ENCODE measurements at regions not wholly inside any gene's neighbourhood (a gene's known extent, or its start where the extent isn't known, plus 50 kb on each side); places are given as distances from the start of the nearest gene placed in this dataset.
"Not testable (repeated sequence)": the region's sequence is repeated elsewhere in the genome, so short reads cannot be mapped to it uniquely, and the experiment has no call there.

GRCh38 chr2:180291552-180292421 is 284.7 kb upstream of the CWC22 start:
- DNase-seq (ENCODE audit: low read depth) = no peak

- DNase-seq (ENCODE audit: low read depth) = peak; percentile 47
These were observed 284.0 kb upstream of the CWC22 start for GRCh38 chr2:180291060-180291459.

- DNase-seq (ENCODE audit: low read depth) = no peak
These were observed 282.5 kb upstream of the CWC22 start for GRCh38 chr2:180289627-180290026.

GRCh38 chr2:180279581-180279980 is 272.5 kb upstream of the CWC22 start:
- DNase-seq (ENCODE audit: low read depth) = no peak

GRCh38 chr2:180276733-180277132 is 269.6 kb upstream of the CWC22 start:
- no peak for DNase-seq (ENCODE audit: low read depth)

GRCh38 chr2:180268006-180268405 is 260.9 kb upstream of the CWC22 start:
- no peak for DNase-seq (ENCODE audit: low read depth)

DNA sequence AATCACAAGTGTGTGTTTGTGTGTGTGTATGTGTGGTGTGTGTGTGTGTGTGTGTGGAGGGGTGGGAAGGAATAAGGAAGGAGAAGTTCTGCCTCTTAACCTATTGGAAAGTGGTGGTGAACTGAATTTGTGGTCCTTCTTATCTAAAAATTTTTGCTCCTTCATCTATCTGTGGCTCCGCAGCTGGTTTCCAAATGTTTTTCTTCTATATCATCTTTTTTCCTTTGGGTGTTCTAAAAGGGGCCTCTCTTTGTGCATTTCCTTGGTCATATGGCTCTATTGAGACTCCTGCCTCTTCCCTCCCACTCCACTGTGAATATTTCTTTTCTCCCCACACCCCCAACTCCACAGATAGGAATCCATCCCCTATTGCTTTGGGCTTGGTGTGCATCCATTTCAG is 254.9 kb upstream of the CWC22 start:
- no peak for DNase-seq (ENCODE audit: low read depth)

GRCh38 chr2:180258579-180258978 is 251.5 kb upstream of the CWC22 start:
- DNase-seq (ENCODE audit: low read depth) = no peak

GRCh38 chr2:180258041-180258537 is 251.0 kb upstream of the CWC22 start:
- no peak for DNase-seq (ENCODE audit: low read depth)

DNA sequence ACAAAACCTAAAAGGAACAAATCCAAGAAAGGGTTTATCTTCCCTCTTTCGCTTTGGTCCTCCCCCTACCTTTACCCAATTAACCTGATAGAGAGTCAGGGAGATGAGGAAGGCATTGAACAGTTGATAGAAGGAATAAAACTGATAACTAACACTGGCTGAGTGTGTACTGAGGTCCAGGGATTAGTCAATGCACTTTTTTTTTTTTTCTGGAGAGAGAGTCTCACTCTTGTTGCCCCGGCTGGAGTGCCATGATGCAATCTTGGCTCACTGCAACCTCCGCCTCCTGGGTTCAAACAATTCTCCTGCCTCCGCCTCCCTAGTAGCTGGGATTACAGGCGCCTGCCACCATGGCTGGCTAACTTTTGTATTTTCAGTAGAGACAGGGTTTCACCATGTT is 250.2 kb upstream of the CWC22 start:
- no peak for DNase-seq (ENCODE audit: low read depth)

DNA sequence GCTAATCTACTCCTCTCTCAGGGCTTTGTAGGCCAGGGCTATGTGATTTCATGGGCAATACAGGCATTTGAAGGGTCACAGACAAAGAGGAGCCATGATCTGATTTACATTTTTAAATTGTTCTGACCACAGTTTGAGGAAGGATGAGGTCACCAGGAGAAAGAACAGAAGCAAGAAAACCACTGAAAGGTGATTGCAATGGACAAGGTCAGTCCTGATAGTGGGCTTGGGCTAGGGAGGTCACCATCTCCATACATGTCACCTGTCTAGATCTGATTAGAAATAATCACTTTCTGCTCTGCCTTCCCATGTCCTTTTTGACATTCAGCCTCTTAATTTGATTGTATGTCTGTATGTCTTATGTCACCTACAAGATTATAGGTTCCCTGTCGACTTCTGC is 248.9 kb upstream of the CWC22 start:
- DNase-seq (ENCODE audit: low read depth) = no peak

DNA sequence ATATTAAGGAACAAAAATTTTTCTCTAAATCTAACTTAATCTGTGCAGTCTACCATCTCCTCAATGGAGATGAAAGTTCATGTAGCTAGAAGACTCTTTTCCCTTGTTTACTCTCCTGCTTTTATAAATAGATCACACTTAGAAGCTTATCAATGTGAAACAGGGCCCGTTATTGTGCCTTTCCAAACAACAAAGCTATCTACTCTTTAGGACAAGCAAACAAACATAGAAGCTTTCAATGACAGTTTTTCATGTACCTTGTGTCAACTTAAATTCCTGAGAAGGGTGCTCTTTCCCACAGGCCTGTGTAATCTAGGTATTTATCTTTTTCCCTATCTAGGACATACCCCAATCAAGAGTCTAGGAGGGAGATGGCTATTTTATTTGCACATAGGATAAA is 247.8 kb upstream of the CWC22 start:
- DNase-seq (ENCODE audit: low read depth) = no peak

- DNase-seq (ENCODE audit: low read depth) = no peak
These were observed 240.6 kb upstream of the CWC22 start for GRCh38 chr2:180247658-180248057.

GRCh38 chr2:180246268-180246667 is 239.2 kb upstream of the CWC22 start:
- DNase-seq (ENCODE audit: low read depth) = no peak

- DNase-seq (ENCODE audit: low read depth) = no peak
These were observed 233.7 kb upstream of the CWC22 start for GRCh38 chr2:180240774-180241173.

- no peak for DNase-seq (ENCODE audit: low read depth)
These were observed 231.6 kb upstream of the CWC22 start for GRCh38 chr2:180238729-180239128.

DNA sequence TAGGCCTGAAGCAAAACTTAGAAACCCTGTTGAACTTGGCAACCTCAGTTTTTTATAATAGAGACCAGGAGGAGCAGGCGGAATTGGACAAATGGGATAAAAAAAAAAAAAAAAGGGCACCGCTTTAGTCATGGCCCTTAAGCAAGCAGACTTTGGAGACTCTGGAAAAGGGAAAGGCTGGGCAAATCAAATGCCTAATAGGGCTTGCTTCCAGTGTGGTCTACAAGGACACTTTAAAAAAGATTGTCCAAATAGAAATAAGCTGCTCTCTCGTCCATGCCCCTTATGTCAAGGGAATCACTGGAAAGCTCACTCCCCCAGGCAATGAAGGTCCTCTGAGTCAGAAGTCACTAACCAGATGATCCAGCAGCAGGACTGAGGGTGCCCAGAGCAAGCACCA is 229.0 kb upstream of the CWC22 start:
- DNase-seq (ENCODE audit: low read depth) = peak; percentile 49

DNA sequence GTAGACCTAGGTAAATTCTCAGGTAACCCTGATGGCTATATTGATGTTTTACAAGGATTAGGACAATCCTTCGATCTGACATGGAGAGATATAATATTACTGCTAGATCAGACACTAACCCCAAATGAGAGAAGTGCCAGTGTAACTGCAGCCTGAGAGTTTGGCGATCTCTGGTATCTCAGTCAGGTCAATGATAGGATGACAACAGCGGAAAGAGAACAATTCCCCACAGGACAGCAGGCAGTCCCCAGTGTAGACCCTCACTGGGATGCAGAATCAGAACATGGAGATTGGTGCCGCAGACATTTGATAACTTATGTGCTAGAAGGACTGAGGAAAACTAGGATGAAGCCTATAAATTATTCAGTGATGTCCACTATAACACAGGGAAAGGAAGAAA is 228.4 kb upstream of the CWC22 start:
- not testable (repeated sequence) for DNase-seq (ENCODE audit: low read depth)

GRCh38 chr2:180234991-180235390 is 227.9 kb upstream of the CWC22 start:
- not testable (repeated sequence) for DNase-seq (ENCODE audit: low read depth)

GRCh38 chr2:180231015-180231414 is 223.9 kb upstream of the CWC22 start:
- DNase-seq (ENCODE audit: low read depth) = no peak

DNA sequence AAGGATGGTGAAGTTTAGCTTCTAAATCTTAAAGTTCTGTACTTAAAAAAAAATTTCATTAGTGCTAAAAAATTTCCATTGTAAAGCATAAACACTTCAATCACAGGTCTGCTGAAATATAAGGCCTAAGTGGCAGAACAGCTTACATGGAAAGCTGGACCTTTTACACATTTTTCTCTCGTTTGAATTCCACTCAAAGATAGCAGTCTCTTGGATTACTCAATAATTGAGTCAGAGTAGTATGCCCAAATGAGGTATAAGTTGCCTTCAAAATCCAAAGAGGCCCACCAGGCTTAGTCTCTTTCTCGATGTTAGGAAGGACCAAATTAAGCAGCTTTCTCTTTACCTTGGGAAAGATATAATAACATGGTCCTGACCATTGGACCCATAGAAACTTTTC is 220.4 kb upstream of the CWC22 start:
- DNase-seq (ENCODE audit: low read depth) = no peak

DNA sequence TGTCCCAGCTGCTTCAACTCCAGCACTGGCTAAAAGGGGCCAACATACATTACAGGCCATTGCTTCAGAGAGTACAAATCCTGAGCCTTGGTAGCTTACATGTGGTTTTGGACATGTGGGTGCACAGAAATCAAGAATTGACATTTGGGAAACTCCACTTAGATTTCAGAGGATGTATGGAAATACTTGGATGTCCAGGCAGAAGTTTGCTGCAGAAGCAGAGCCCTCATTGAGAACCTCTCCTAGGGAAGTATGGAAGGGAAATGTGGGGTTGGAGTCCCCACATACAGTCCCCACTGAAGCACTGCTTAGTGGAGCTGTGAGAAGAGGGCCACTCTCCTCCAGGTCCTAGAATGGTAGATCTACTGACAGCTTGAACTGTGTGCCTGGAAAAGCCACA is 218.0 kb upstream of the CWC22 start:
- no peak for DNase-seq (ENCODE audit: low read depth)

- DNase-seq (ENCODE audit: low read depth) = peak; percentile 91
These were observed 215.5 kb upstream of the CWC22 start for GRCh38 chr2:180222644-180223043.

DNA sequence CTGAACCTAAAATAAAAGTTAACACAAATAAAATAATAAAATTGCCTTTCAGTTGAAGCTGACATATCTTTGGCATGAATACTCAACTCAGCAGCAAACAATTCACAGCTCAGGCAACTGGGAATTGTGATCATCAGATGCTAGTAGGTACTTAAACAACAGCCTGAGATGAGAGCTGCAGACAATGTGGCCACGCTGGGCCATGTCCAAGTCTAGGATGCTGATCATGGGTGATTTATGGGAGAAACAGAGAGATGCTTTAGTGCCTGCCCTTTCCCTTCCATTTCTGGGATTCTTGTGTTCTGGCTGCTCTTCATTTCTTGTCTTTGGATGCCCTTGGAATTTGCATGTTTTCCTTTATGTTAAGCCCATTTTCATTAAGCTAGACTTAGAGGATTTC is 212.4 kb upstream of the CWC22 start:
- DNase-seq (ENCODE audit: low read depth) = no peak

All from fibroblast of gingiva (primary cell).